ENCODE measurements at regions not wholly inside any gene's neighbourhood (a gene's known extent, or its start where the extent isn't known, plus 50 kb on each side); places are given as distances from the start of the nearest gene placed in this dataset.
"Not testable (repeated sequence)": the region's sequence is repeated elsewhere in the genome, so short reads cannot be mapped to it uniquely, and the experiment has no call there.

GRCh38 chr3:95343767-95344166 lies 1280.9 kb downstream of the NSUN3 start:
- no peak for TF ChIP-seq ZNF626 (tag by site-specific recombination; IDR thresholded peaks at IDR 0.05)
- no peak for TF ChIP-seq ZNF121 (tag by site-specific recombination; IDR thresholded peaks at IDR 0.05)
- no peak for TF ChIP-seq SP7 (tag by site-specific recombination; IDR thresholded peaks at IDR 0.05)
- TF ChIP-seq ZNF133 (tag by site-specific recombination; IDR thresholded peaks at IDR 0.05): no peak
- no peak for TF ChIP-seq PRDM1 (tag by site-specific recombination; IDR thresholded peaks at IDR 0.05)
- TF ChIP-seq ZNF792 (tag by site-specific recombination; IDR thresholded peaks at IDR 0.05): no peak
- no peak for TF ChIP-seq ZNF513 (tag by site-specific recombination; IDR thresholded peaks at IDR 0.05)
- no peak for TF ChIP-seq GLI2 (tag by site-specific recombination; IDR thresholded peaks at IDR 0.05; ENCODE audit: borderline replicate concordance, low read depth)
- no peak for TF ChIP-seq ZBTB8A (tag by site-specific recombination; IDR thresholded peaks at IDR 0.05)
- TF ChIP-seq ZNF843 (tag by site-specific recombination; IDR thresholded peaks at IDR 0.05): no peak
- no peak for TF ChIP-seq ZNF837 (tag by site-specific recombination; IDR thresholded peaks at IDR 0.05)
- no peak for TF ChIP-seq OSR2 (tag by site-specific recombination; IDR thresholded peaks at IDR 0.05)
- no peak for TF ChIP-seq ZBTB26 (tag by site-specific recombination; optimal IDR thresholded peaks at IDR 0.05)
- TF ChIP-seq ZNF48 (tag by site-specific recombination; IDR thresholded peaks at IDR 0.05): no peak
- no peak for TF ChIP-seq RBAK (tag by site-specific recombination; IDR thresholded peaks at IDR 0.05)
- TF ChIP-seq KLF8 (tag by site-specific recombination; IDR thresholded peaks at IDR 0.05): no peak
- TF ChIP-seq AEBP2 (tag by site-specific recombination; IDR thresholded peaks at IDR 0.05; ENCODE audit: borderline replicate concordance): no peak
- no peaks in the 10 kb centered on the region for H3K36me3 ChIP-seq (ENCODE audit: control insufficient read depth in 2 of 2, insufficient read depth in 1 of 2, low read length in 2 of 2)
- no peak overlapping the region for H3K4me3 ChIP-seq (ENCODE audit: low read depth, low read length)
- H3K9me3 ChIP-seq (ENCODE audit: control insufficient read depth, insufficient read depth, low read depth, low read length): no peaks in the 10 kb centered on the region
- no peaks in the 10 kb centered on the region for H3K4me1 ChIP-seq (ENCODE audit: control insufficient read depth, insufficient read depth, low read length)
- ChIA-PET POLR2A (no interaction called here), CTCF (no interaction called here)
- no peak overlapping the region for H3K27ac ChIP-seq (ENCODE audit: extremely low read depth, low read depth, low read length)

- H3K4me1 ChIP-seq (ENCODE audit: control insufficient read depth, insufficient read depth, low read length); POLR2A ChIA-PET; H3K4me3 ChIP-seq (ENCODE audit: low read depth, low read length); H3K36me3 ChIP-seq (ENCODE audit: control insufficient read depth in 2 of 2, insufficient read depth in 1 of 2, low read length in 2 of 2); CTCF ChIA-PET; H3K9me3 ChIP-seq (ENCODE audit: control insufficient read depth, insufficient read depth, low read depth, low read length); H3K27ac ChIP-seq (ENCODE audit: extremely low read depth, low read depth, low read length): not testable (repeated sequence)
Measured at GRCh38 chr3:95347936-95348335, 1285.1 kb downstream of the NSUN3 start.

- CTCF ChIA-PET: no interaction called here
Measured at GRCh38 chr3:95348879-95349278, 1286.0 kb downstream of the NSUN3 start.

More at GRCh38 chr3:95348879-95349278, 1286.0 kb downstream of the NSUN3 start:
- Histone ChIP-seq H3K9me3 (ENCODE audit: control insufficient read depth, insufficient read depth, low read depth, low read length) (no peaks in the 10 kb centered on the region), H3K4me3 (ENCODE audit: low read depth, low read length) (no peak overlapping the region), H3K36me3 (ENCODE audit: control insufficient read depth in 2 of 2, insufficient read depth in 1 of 2, low read length in 2 of 2) (no peaks in the 10 kb centered on the region), H3K4me1 (ENCODE audit: control insufficient read depth, insufficient read depth, low read length) (no peaks in the 10 kb centered on the region), H3K27ac (ENCODE audit: extremely low read depth, low read depth, low read length) (no peak overlapping the region)
- TF ChIP-seq ZNF768 (tag by site-specific recombination; IDR thresholded peaks at IDR 0.05) (no peak), HOXA7 (CRISPR knock-in tag; IDR thresholded peaks at IDR 0.05; ENCODE audit: borderline replicate concordance) (no peak), ZNF202 (tag by site-specific recombination; IDR thresholded peaks at IDR 0.05; ENCODE audit: borderline replicate concordance) (no peak), ZNF776 (tag by site-specific recombination; IDR thresholded peaks at IDR 0.05; ENCODE audit: borderline replicate concordance) (no peak), ZBTB11 (tag by site-specific recombination; conservative IDR thresholded peaks at IDR 0.05; ENCODE audit: low read depth) (no peak), AEBP2 (tag by site-specific recombination; IDR thresholded peaks at IDR 0.05; ENCODE audit: borderline replicate concordance) (no peak), SALL2 (tag by site-specific recombination; IDR thresholded peaks at IDR 0.05; ENCODE audit: borderline replicate concordance) (no peak)
- POLR2A ChIA-PET: no interaction called here

Data from HEK293 (cell line).